Kidney (tissue), 13 donors: ENCODE measurements at regions not wholly inside any gene's neighbourhood (a gene's known extent, or its start where the extent isn't known, plus 50 kb on each side); places are given as distances from the start of the nearest gene placed in this dataset.
A peak's percentile ranks its signal among the peaks of the same experiment; 100 is the strongest.

Experiments used
- DNase-seq, 5 donors: peaks; one replicate each; pipeline ENCODE4 v3.0.0-alpha.2; 2013 to 2020
- FAIRE-seq: peaks from 2 replicates; lab custom pipeline; 2012; peaks lifted over from hg19 to GRCh38; lab: Jason Lieb, UNC
- H3K27ac ChIP-seq, 2 donors: one replicate each; pipeline ENCODE4 v1.7.0; 2013; ENCODE audit warnings: low read depth in 2 of 2, low read length in 2 of 2, inconsistent platforms in 1 of 2
- H3K27me3 ChIP-seq: one replicate; pipeline ENCODE4 v1.7.1; 2013; ENCODE audit warnings: low read length, inconsistent platforms; ENCODE audit not compliant: control insufficient read depth, insufficient read depth
- H3K36me3 ChIP-seq, 3 donors: one replicate each; pipeline versions ENCODE4 v1.7.0 to v1.7.1; 2013; ENCODE audit warnings: low read length in 3 of 3, control low read depth in 1 of 3, inconsistent platforms in 1 of 3; ENCODE audit not compliant: insufficient read depth in 3 of 3, control insufficient read depth in 2 of 3
- H3K4me1 ChIP-seq, 3 donors: one replicate each; pipeline versions ENCODE4 v1.7.0 to v1.7.1; 2013; ENCODE audit warnings: low read length in 3 of 3, inconsistent platforms in 1 of 3, low read depth in 1 of 3; ENCODE audit not compliant: control insufficient read depth in 2 of 3, insufficient read depth in 2 of 3
- H3K4me3 ChIP-seq, 3 donors: one replicate each; pipeline versions ENCODE4 v1.7.0 to v1.8.1; 2013; ENCODE audit warnings: low read length in 3 of 3, control low read depth in 1 of 3, inconsistent platforms in 1 of 3
- H3K9ac ChIP-seq, 3 donors: one replicate each; pipeline versions ENCODE4 v1.7.0 to v1.7.1; 2013; ENCODE audit warnings: low read length in 3 of 3, control low read depth in 1 of 3, inconsistent platforms in 1 of 3
- H3K9me3 ChIP-seq, 3 donors: one replicate each; pipeline versions ENCODE4 v1.7.0 to v1.7.1; 2013; ENCODE audit warnings: low read length in 3 of 3, control low read depth in 1 of 3, inconsistent platforms in 1 of 3; ENCODE audit not compliant: control insufficient read depth in 2 of 3, insufficient read depth in 1 of 3
- CTCF ChIP-seq: IDR thresholded peaks from 3 replicates; pipeline ENCODE4 v1.5.1; 2012; ENCODE audit warnings: mild to moderate bottlenecking, moderate library complexity, borderline replicate concordance; ENCODE audit not compliant: insufficient read depth; ENCODE audit errors: extremely low read depth
- intact Hi-C: fragments of 100-400 bp; cut with DNase I; formaldehyde crosslinking; loops from one replicate; pipeline ENCODE4 v1.11.1; 2022
- donor health status: control.
- donor health status: control.
- donor health status: control.
- donor health status: control.
- donor health status: control.
- donor health status: DM: yes; HTN: yes; CAD: no.
- donor health status: Normal renal cell carcinoma (clear cell type).

- Histone ChIP-seq H3K27me3 (no peaks in the 10 kb centered on the region), H3K9ac (no peak overlapping the region), H3K27ac (no peak overlapping the region), H3K36me3 (no peaks in the 10 kb centered on the region), H3K4me1 (no peaks in the 10 kb centered on the region), H3K4me3 (no peak overlapping the region), H3K9me3 (no peaks in the 10 kb centered on the region)
- intact Hi-C loops = no loop called here
- no peak for TF ChIP-seq CTCF
- DNase-seq = peak in 3 of 5 donors; percentile 34 to 75 (median 68)
- FAIRE-seq = no peak
These were observed 2295.1 kb upstream of the WWC1 start for GRCh38 chr5:165996201-165996875.

GRCh38 chr5:165999693-166000320, 2291.6 kb upstream of the WWC1 start:
- Histone ChIP-seq H3K36me3 (no peaks in the 10 kb centered on the region), H3K9ac (no peak overlapping the region), H3K9me3 (no peaks in the 10 kb centered on the region), H3K4me1 (no peaks in the 10 kb centered on the region), H3K4me3 (no peak overlapping the region), H3K27me3 (no peaks in the 10 kb centered on the region), H3K27ac (no peak overlapping the region)
- no peak for TF ChIP-seq CTCF
- DNase-seq (no peak), FAIRE-seq (no peak)
- intact Hi-C loops = no loop called here

- H3K4me1 ChIP-seq = no peaks in the 10 kb centered on the region
- no peaks in the 10 kb centered on the region for H3K9me3 ChIP-seq
- intact Hi-C loops = no loop called here
- DNase-seq = no peak
- no peak for TF ChIP-seq CTCF
- H3K36me3 ChIP-seq = no peaks in the 10 kb centered on the region
- H3K9ac ChIP-seq = no peak overlapping the region
- FAIRE-seq = no peak
- no peaks in the 10 kb centered on the region for H3K27me3 ChIP-seq
- H3K4me3 ChIP-seq = no peak overlapping the region
- H3K27ac ChIP-seq = no peak overlapping the region
These were observed 2287.4 kb upstream of the WWC1 start for GRCh38 chr5:166004006-166004405.
